Heart left ventricle (tissue), 16 donors: ENCODE measurements at regions not wholly inside any gene's neighbourhood (a gene's known extent, or its start where the extent isn't known, plus 50 kb on each side); places are given as distances from the start of the nearest gene placed in this dataset.

Source experiments
- ATAC-seq, 4 donors: fragments of 200-7000 bp; cut with Tn5 transposase; one replicate each; pipeline ENCODE4 v1.9.1; 2020 to 2022; ENCODE audit warnings: moderate library complexity in 4 of 4, mild to moderate bottlenecking in 3 of 4, moderate number of reproducible peaks in 1 of 4
- DNase-seq, 5 donors: peaks; one replicate each; pipeline ENCODE4 v3.0.0-alpha.2; 2020
- H3K27ac ChIP-seq, 12 donors: fragments of 200-600 bp; sonication (generic) in 4 of 12; one replicate each; pipeline versions ENCODE4 v1.5.0 to v1.8.0; 2016 to 2022; ENCODE audit warnings: mild to moderate bottlenecking in 2 of 12
- H3K27me3 ChIP-seq, 9 donors: fragments of 200-600 bp; sonication (generic) in 2 of 9; one replicate each; pipeline versions ENCODE4 v1.5.1 to v1.8.0; 2016 to 2022; ENCODE audit warnings: mild to moderate bottlenecking in 3 of 9
- H3K36me3 ChIP-seq, 9 donors: fragments of 200-600 bp; sonication (generic) in 2 of 9; one replicate each; pipeline versions ENCODE4 v1.5.0 to v1.8.0; 2018 to 2022; ENCODE audit warnings: mild to moderate bottlenecking in 2 of 9
- H3K4me1 ChIP-seq, 12 donors: fragments of 200-600 bp; sonication (generic) in 4 of 12; one replicate each; pipeline versions ENCODE4 v1.5.0 to v1.8.0; 2016 to 2022; ENCODE audit warnings: mild to moderate bottlenecking in 3 of 12
- H3K4me3 ChIP-seq, 12 donors: fragments of 200-600 bp; sonication (generic) in 4 of 12; one replicate each; pipeline versions ENCODE4 v1.5.0 to v1.8.0; 2017 to 2022; ENCODE audit warnings: mild to moderate bottlenecking in 9 of 12, moderate library complexity in 4 of 12
- H3K9me3 ChIP-seq, 12 donors: fragments of 200-600 bp; sonication (generic) in 4 of 12; one replicate each; pipeline versions ENCODE4 v1.5.0 to v1.8.0; 2016 to 2022; ENCODE audit warnings: mild to moderate bottlenecking in 1 of 12
- CTCF ChIP-seq, 12 donors: fragments of 200-600 bp; sonication (generic) in 4 of 12; IDR thresholded peaks; one replicate each; pipeline versions ENCODE4 v1.5.0 to v1.8.0; 2018 to 2022; ENCODE audit warnings: antibody characterized with exemption in 12 of 12, mild to moderate bottlenecking in 5 of 12
- POLR2A ChIP-seq, 2 donors: fragments of 450-650 bp; IDR thresholded peaks; one replicate each; pipeline ENCODE4 v1.6.1; 2017; ENCODE audit warnings: antibody characterized with exemption in 2 of 2, mild to moderate bottlenecking in 2 of 2, moderate library complexity in 2 of 2
- WGBS, 4 donors: extraction: QIAGEN DNeasy Blood & Tissue Kit in 2 of 4; methylation state at CpG; one replicate each; pipeline versions ENCODE4 v1.1.5 to v1.1.7; 2013 to 2018; 5-methylcytosine and 5-hydroxymethylcytosine counted together
- intact Hi-C, 10 donors: fragments of 100-400 bp; cut with DNase I; formaldehyde crosslinking; loops; one replicate each; pipeline versions ENCODE4 v1.11.1 to v1.14.2; 2022
- donor health status: ischemic (EF 13 %, LVEDD 7.1; RV severe dilation, severe dysfunction).
- donor health status: healthy with polysubstance abuse.
- donor health status: DM: no; HTN: yes; CAD: no.
- donor health status: DM: no; HTN: no; CAD: no.
- donor health status: ischemic (EF 25% LVEDD 6.9; RV normal size, moderate dysfunction).
- donor health status: ischemic (EF 25% LVEDD 5.7; RV mildly dilated, moderate dysfunction).
- donor health status: healthy.
- donor health status: DM: yes; HTN: yes; CAD: no.
- donor health status: ischemic (EF 35%, LVEDD 5.7; RV mildly dilated, moderate dysfunction).
- donor health status: nonischemic (EF 11% LVEDD 7.7; RV severe dilation, severe dysfunction).
- donor health status: DM: yes; HTN: yes; CAD: no.
- donor health status: PGD.
- donor health status: ischemic (EF 29% LVEDD 5.4; RV normal size, mild dysfunction).
- donor health status: nonischemic (EF 23%, LVEDD 6.1; RV moderate dilation, normal function).

- TF ChIP-seq CTCF (IDR thresholded peaks at IDR 0.05) (no peak), POLR2A (IDR thresholded peaks at IDR 0.05) (no peak)
- H3K4me3 ChIP-seq = no peak overlapping the region
- H3K36me3 ChIP-seq = no peaks in the 10 kb centered on the region
- no peak overlapping the region for H3K27ac ChIP-seq
- intact Hi-C loops = no loop called here
- no peaks in the 10 kb centered on the region for H3K27me3 ChIP-seq
- H3K4me1 ChIP-seq = no peaks in the 10 kb centered on the region
- ATAC-seq (no peak), DNase-seq (no peak)
- H3K9me3 ChIP-seq = no peaks in the 10 kb centered on the region
- WGBS, 4 donors = 61 to 79% (median 64%) methylated on average over 2 of the region's 2 CpGs
Measured at GRCh38 chr9:7871977-7872730, 72.6 kb upstream of the DMAC1 start.

GRCh38 chr9:7869340-7869739 is 69.8 kb upstream of the DMAC1 start:
- H3K4me3 ChIP-seq = no peak overlapping the region
- ATAC-seq (no peak), DNase-seq (no peak)
- H3K27ac ChIP-seq = no peak overlapping the region
- H3K27me3 ChIP-seq = no peaks in the 10 kb centered on the region
- 78 to 87% (median 80%) methylated on average over 2 of the region's 2 CpGs for WGBS, 4 donors
- H3K4me1 ChIP-seq = no peaks in the 10 kb centered on the region
- H3K9me3 ChIP-seq = no peaks in the 10 kb centered on the region
- no peaks in the 10 kb centered on the region for H3K36me3 ChIP-seq
- intact Hi-C loops = no loop called here
- TF ChIP-seq POLR2A (IDR thresholded peaks at IDR 0.05) = no peak
- no peak for TF ChIP-seq CTCF (IDR thresholded peaks at IDR 0.05)

GRCh38 chr9:7862170-7862569 is 62.6 kb upstream of the DMAC1 start:
- DNase-seq (no peak), ATAC-seq (no peak)
- TF ChIP-seq POLR2A (IDR thresholded peaks at IDR 0.05) = no peak
- no peak for TF ChIP-seq CTCF (IDR thresholded peaks at IDR 0.05)
- intact Hi-C loops = no loop called here
- Histone ChIP-seq H3K27me3 (no peaks in the 10 kb centered on the region), H3K4me1 (no peaks in the 10 kb centered on the region), H3K27ac (no peak overlapping the region), H3K4me3 (no peak overlapping the region), H3K9me3 (no peaks in the 10 kb centered on the region), H3K36me3 (no peaks in the 10 kb centered on the region)
- 85 to 91% (median 90%) methylated on average over 2 of the region's 2 CpGs for WGBS, 4 donors

GRCh38 chr9:7861086-7861485 is 61.5 kb upstream of the DMAC1 start:
- Histone ChIP-seq H3K9me3 (no peaks in the 10 kb centered on the region), H3K27me3 (no peaks in the 10 kb centered on the region), H3K27ac (no peak overlapping the region), H3K4me1 (no peaks in the 10 kb centered on the region), H3K36me3 (no peaks in the 10 kb centered on the region), H3K4me3 (no peak overlapping the region)
- DNase-seq (no peak), ATAC-seq (no peak)
- no peak for TF ChIP-seq POLR2A (IDR thresholded peaks at IDR 0.05)
- TF ChIP-seq CTCF (IDR thresholded peaks at IDR 0.05) = no peak
- intact Hi-C loops = no loop called here
- WGBS, 4 donors = 76 to 79% (median 78%) methylated on average over 2 of the region's 2 CpGs
